NCI-H2171 (cell line): ENCODE measurements at regions not wholly inside any gene's neighbourhood (a gene's known extent, or its start where the extent isn't known, plus 50 kb on each side); places are given as distances from the start of the nearest gene placed in this dataset.
"Not testable (repeated sequence)": the region's sequence is repeated elsewhere in the genome, so short reads cannot be mapped to it uniquely, and the experiment has no call there.

ENCODE experiments used
- DNase-seq: peaks from one replicate; lab custom pipeline; 2025; lab: John Stamatoyannopoulos, UW

DNA sequence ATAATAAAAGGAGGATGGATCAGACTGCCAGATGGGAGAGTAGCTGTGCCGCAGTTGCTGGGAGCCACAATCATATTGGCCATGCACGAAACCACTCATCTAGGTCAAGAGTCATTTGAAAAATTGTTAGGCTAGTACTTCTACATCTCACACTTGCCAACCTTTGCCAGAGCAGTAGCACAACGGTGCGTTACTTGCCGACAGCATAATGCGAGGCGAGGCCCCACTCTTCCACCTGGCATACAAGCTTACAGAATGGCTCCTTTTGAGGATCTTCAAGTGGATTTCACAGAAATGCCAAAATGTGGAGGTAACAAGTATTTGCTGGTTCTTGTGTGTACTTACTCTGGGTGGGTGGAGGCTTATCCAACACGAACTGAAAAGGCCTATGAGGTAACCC is 268.3 kb upstream of the ATXN7L3B start:
- DNase-seq, result not testable (repeated sequence)

DNA sequence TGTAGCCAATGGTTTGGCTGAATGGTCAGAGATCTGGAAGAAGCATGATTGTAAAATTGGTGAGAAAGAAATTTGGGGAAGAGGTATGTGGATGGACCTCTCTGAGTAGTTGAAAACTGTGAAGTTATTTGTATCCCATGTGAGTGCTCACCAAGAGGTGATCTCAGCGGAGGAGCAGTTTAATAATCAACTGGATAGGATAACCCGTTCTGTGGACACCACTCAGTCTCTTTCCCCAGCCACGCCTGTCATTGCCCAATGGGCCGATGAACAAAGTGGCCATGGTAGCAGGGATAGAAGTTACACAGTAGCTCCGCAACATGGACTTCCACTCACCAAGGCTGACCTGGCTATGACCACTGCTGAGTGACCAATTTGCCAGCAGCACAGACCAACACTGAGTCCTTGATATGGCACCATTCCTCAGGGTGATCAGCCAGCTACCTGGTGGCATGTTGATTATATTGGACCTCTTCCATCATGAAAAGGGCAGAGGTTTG is 257.4 kb upstream of the ATXN7L3B start:
- DNase-seq, result no peak

DNA sequence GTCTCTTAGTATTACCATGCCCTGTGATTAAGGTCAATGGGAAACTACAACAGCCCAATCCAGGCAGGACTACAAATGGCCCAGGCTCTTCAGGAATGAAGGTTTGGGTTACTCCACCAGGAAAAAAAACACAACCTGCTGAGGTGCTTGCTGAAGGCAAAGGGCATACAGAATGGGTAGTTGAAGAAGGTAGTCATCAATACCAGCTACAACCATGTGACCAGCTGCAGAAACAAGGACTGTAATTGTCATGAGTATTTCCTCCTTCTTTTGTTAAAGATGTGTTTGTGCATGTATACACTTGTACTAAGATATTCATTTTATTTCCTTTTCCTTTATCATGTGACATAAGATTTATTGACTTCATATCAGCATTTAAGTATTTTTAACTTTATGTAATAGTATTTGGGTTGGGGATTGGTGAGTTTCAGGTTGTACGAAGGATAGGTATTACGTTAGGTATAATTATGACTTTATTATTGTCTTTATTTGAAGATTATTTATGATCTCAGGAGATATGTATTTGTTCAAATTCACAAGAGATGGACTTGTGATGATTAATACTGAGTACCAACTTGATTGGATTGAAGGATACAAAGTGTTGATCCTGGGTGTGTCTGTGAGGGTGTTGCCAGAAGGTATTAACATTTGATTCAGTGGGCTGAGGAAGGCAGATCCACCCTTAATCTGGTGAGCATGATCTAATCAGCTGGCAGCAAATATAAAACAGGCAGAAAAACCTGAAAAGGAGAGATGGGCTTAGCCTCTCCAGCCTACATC is 256.0 kb upstream of the ATXN7L3B start:
- DNase-seq, result not testable (repeated sequence)

DNA sequence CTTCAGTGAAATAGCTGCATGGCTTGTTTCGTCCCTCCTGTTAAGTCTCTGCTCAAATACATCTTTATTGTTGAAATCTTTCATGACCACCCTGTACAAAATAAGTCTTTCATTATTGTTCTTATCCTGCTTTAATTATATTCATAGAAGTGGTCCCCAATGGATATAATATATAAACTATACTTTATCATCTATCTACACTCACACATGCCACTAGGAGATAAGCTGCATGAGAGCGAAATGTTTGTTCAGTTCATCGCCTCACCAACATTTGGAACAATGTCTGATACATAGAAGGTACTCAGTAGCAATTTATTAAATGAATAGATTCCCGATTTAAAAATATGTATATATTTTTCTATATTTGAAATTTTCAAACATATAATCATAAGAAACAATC is 254.0 kb upstream of the ATXN7L3B start:
- no peak for DNase-seq

DNA sequence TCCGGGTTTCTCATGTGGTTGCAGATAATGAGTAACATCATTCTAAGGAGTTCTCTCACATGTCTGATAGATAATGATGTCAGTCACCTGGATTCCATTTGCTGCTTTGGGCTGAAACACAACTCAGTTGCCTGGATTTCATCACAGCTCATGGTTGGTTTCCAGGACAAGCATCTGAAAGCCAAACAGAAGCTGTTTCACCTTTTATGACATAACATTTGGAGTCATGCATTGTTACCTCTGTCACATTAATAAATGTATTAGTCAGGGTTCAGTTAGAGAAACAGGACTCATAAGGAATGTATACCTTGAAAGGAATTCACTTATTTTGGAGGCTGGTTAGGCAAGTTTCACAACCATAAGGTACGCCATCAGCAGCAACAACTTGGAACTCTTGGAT is 251.9 kb upstream of the ATXN7L3B start:
- no peak for DNase-seq

DNA sequence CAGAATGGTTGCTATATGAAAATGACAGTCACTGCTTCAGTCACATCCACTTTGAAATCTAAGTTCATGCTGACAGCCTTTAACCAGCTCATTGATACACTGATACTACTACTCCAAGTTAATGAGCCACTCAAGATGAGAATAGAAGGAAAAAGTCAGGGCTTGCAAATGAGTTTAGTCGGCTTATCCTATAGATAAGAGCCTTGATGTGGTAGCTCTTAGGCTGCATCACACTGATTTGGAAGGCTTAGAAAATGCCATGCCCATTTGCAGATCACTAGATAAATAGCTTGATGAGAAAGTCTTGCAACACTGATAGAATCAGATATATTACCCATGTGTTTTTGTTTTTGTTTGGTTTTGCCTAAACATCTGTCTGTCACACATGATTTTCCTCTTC is 251.4 kb upstream of the ATXN7L3B start:
- DNase-seq, result no peak

DNA sequence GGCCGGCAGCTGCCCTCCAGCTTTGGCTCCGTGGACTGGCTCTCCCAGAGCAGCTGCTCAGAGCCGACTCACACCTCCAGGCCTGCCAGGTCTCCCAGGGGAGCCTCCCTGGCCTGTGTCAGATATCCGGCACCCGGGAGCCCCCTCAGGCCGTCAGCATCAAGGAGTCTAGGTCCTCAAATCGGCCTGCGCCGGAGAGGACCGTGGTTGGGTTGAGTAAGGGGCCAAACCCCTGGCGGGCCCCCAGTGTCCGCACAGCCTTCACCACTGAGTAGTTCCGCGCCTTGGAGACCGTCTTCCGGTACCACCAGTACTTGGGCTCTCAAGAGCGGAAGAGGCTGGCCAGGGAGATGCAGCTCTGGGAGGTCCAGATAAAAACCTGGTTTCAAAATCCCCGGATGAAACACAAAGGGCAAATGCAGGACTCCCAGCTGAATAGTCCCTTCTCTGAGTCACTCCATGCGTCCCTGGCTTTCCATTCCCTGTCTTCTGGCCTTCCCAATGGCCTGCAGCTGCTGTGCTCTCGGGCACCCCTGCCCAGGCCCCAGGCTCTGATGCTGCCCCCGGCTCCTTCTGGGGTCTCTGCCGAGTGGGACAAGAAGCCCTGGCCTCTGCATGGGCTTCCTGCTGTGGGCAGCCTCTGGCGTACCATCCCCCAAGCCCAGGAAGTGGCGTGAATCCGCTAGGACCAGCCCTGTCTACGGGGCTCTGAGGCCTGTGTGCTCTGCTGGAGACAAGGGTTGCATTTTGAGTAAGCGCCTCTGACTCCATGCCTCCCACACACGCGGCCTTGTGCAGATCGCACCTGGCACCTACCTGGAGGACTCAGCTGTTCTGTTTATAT is 245.1 kb upstream of the ATXN7L3B start:
- DNase-seq, result no peak

DNA sequence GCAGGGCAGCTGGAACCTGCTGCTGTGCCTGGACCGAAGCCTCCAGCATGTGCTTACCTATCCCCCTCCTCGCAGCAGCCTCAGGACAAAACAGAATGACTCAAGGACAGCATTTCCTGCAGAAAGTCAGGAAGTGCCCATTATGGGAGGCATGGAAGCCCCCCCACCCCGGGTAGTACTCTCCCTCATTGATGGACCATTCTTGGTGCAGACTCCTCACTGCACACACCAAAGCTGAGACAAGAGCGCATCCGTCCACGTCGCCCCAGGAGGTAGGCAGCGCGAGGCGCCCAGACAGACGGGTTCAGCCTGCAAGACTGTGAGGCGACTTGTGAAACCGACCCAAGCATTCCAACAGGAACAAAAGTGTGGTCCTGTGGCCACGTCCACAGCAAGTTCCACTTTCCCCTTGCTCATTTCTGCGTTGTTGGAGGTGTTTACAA is 243.9 kb upstream of the ATXN7L3B start:
- DNase-seq, result no peak

DNA sequence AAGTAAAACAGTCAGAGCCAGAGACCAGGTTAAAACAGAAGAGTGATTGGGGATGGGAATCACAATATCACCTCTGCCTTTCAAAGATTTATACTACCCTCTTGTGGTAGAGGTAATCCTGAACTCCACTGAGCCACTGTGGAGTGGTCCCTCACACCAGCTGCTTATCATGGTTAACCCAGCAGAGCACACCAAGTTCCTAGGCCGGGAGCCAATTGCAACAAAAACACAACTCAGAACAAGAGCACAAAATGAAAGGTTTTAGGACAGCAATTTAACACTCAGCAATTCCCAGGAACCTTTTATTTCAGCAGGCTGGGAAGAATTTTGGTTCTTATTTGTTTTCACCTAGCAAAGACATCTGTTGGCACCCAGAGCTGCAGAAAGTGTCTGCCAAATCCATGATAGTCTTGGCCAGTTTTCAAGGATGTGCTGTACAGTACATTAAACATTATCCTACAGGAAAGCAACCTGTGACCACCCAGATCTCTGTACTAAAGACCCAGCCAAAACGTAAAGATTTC is 220.5 kb upstream of the ATXN7L3B start:
- peak; percentile 18 for DNase-seq

DNA sequence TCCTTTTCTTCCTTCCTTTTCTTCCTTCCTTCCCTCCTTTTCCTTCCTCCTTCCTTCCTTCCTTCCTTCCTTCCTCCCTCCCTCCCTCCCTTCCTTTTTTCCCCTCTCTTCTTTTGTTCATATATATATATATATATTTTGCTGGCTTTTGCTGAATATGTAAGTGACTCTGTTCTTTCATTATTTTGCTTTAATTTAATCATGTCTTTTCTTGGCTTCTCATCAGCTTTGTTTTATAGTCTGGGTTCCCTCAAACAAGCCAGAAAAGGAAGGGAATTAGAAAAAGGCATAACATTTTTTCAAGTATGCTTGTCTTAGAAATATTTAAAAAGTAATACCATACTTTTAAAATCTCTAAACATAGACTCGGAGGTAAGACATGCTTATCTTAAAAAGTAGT is 219.9 kb upstream of the ATXN7L3B start:
- DNase-seq, result no peak

DNA sequence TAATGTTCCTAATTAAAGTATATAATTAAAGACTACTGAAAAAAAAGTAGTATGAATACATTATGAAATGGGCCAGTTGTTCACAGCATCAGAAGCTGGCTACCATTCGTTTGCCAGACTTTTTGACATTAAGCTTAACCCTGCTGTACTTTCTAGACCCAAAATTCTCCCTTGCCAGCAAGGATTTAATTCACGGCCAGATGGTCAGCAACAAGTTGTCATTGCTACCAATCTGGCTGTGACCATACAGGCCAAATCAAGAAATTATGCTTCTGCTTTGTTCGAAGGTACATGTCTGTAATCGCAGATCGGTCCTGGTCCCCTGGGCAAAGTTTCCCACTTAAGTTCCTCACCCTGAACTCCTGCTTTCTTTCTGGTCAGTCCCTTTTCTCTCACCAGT is 217.7 kb upstream of the ATXN7L3B start:
- DNase-seq, result no peak

DNA sequence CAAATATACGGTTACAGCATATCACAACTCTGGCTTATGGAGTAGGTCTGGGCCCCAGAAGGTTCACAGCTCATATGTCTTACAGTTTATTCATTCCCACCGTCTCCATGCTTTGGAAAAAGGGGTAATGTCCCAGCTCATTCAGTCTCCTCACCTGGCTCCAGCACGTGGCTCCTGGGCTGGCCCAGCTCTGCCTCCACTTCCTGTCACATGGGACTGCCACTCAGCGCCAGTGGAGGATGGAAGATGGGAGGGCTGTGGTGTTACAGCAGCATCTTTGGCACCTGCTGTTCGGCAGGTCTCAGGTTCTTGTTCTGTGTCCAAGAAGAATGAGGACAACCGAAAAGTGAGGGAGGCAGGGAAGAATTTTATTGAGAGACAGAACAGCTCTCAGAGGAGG is 216.3 kb upstream of the ATXN7L3B start:
- DNase-seq, result no peak

DNA sequence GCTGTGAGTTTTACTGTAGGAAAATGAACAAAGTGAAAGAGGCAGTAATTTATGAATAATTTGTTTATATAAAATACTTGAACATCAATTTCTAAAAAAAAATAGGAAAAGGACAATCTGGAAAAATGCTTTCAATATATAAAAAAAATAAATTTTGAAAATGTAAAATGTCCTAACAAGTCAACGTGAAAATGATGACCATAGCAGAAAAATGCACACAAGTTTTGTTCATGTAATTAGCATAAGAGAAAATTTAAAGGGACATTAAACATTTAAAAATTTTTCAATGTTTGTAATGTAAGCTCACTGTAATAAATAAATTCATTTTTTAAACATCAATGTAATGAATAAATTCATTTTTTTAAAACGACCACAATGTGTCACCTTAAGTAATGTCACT is 214.8 kb upstream of the ATXN7L3B start:
- DNase-seq, result no peak

DNA sequence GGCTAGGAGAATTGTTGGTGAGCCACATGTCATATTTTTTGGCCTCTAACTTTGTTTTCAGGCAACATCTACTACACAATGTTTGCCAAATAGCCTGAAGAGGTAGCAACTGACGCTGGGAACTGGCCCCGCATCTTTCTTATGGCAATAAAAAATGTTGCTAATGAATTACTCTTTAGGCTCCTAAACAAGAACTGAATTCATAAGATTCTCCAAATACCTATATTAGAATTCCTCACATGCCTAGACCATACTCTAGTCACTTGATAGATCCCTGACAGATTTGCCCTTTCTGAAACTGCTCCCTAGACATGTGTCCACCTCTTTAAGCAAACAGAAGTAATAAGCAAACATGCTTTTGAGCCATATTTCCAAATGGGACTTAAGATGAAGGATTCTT is 209.0 kb upstream of the ATXN7L3B start:
- DNase-seq, result no peak

DNA sequence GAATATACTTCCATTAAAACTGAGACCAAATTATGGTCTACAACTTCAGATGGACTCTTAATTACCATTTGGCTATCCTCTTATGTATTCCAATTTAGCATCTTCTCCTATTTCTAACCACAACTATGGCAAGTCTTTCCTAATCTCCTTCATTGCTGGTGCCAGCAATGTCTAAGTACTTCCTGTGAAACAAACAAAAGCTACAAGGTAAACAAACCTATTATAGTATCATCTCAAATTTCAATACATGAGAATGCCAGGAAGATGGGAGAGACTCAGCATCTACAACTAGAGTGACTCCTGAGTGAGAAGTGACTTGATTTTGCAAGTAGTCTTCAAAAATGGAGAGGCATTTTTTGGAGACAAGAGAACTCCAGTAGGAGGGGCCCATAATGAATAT is 202.9 kb upstream of the ATXN7L3B start:
- DNase-seq, result no peak

DNA sequence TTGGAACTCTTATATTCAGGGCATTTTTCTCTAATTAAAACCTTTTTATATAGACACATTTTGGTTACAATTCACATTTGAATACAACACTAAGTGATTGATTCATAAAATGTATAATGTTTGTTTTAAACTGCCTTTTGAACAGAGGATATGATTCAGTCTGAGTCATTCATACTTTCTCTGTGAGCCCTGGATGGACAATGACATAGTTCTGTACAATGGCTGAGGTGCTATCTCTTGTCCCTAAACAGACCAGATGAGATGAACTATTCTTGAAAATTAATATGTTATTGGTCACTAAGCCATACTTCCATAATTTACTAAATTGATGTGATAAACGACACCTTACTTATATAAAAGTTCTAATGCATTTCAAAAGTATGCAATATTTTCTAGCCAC is 199.7 kb upstream of the ATXN7L3B start:
- DNase-seq, result no peak

DNA sequence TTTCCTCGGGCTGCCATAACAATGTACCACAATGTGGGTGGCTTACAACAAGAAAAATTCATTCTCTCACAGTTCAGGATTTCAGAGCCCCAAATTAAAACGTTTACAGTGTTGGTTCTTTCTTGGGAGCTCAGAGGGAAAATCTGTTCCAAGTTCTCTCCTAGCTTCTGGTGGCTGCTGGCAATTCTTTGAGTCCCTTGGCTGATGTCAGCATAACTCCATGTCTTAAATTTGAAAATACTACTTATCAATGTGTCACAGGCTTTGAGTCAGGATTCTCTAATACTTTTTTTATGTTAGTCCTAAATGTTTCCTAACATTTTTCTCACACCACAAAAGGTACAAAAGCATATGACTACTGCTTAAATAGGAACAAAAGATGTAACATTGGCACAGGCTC is 198.4 kb upstream of the ATXN7L3B start:
- DNase-seq, result no peak

DNA sequence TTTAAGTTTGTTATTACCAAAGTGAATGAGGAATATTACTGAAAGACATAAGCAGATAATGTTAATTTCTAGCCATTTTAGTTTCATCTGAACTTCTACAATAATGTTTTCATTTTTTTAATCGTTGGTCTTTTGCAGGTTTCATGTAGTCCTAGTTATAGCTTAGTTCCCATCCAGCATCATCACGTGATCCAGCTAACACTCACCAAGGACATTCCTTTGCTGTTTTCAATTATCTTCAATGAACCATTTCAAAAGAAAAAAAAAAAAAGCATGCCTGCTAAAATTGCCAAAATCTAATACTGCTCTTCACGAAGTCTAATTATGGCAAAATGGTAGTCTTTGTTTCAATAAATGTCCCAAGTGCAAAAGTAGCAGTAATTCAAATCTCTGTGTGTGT is 187.7 kb upstream of the ATXN7L3B start:
- no peak for DNase-seq

DNA sequence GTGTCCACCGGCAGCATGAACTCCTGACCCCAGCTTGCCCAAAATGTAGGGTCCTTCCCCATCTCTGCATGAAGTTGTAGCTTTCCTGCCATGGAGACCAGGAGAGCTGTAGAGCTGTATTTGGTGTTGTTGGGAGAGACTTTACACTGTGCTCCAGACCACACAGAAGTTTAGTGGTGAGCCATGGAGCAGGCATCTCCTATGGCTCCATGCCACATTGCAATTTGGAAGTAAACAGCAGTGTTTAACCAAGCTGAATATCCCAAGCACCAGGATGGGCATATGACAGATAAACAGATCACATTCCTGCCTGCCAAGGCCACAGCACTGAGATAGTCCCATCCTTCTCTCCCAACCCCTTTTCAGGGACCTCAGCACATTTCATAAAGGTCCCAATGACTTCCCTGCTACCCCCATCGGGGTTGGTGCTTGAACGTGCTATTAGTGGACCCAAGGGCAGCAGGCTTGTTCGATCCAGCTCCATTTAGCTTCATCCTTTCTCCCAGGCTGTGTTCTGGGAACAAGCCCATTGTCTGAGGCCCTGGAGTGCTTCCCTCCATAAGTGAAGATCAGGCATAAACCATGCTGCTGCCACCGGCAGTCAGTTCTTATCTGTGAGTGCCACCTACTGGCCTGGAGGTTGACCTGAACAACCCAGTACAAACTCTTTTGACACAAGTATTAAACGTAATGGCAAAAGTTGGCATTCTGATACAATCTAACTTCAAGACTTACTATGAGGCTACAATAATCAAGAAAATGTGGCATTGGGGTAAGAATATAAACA is 172.3 kb upstream of the ATXN7L3B start:
- peak; percentile 10 for DNase-seq

DNA sequence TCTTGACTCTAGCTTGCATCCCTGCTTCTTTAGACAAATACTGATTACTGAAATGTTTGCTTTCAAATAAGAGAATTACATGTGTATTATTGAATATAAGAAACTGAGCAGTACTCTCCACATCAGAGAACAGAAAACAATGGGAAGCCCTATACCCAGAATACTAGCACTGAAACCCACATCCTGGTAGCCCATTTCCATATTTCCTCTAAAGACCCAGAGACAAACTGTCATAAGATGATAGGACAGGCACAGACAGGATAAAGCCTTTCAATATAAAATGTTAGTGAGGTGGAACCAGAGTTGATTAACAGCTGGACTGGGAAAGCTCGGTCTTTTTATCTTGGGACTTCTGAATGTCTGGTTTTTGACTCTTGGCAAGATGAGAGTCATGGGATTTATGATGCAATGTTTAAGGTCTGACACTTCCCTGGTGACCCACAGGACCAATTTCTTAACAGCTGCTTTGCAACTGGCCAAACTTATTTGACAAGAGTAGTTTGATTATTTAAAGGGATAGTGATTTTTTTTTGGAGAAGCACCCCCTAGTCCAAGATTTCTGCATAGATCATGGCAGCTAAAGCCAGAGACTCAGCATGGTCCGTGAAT is 166.9 kb upstream of the ATXN7L3B start:
- DNase-seq, result no peak

DNA sequence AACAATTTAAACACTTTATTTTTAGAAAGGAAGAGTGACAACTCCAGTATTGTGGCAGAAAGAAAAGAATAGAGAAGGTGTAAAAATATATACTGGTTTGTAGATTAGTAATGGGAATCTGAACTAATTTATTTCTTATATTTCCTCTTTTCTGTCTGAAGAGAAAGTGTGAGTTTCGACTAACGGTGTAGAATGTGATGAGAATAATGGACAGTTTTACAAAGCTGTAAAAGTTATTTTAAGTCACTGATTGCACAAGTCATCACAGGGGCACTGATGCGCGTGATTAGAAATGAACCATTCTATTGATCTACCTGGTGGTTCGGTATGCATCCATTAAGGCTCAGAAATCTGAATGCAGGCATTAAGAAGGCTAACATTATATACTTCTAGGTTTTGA is 158.5 kb upstream of the ATXN7L3B start:
- no peak for DNase-seq

DNA sequence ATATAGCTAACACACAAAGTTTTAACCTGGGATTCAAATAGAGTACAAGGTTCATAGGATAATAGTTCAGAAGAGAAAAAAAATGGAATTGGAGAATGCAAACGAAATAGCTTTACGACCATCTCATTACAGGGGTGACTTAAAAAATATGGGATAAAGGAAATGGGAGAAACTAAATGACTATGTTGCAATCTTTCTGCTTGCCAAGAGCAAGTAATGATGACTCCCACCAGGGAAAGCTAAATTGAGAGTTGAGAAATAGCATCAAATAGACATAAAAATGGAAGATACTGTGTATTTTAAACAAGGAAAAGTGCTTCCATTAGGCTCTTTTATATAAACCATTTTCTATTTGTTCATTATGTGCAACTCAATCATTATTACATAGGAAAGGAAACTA is 155.7 kb upstream of the ATXN7L3B start:
- DNase-seq, result no peak
